HCT116 (cell line): ENCODE measurements at regions not wholly inside any gene's neighbourhood (a gene's known extent, or its start where the extent isn't known, plus 50 kb on each side); places are given as distances from the start of the nearest gene placed in this dataset.

ENCODE experiments used
- ATAC-seq: fragments of 200-7000 bp; cut with Tn5 transposase; 2 replicates; pipeline ENCODE4 v1.9.1; 2020; ENCODE audit warnings: mild to moderate bottlenecking, moderate library complexity
- BruUV-seq: library from RNA; stranded (reverse); fragments of 400-500 nt; replicated peaks from 2 replicates; lab custom pipeline; 2021; lab: Mats Ljungman, UMichigan
- CTCF ChIA-PET: fragments of 300-600 bp; sonication (Branson Sonifier 250); formaldehyde crosslinking; loops from one replicate; lab custom pipeline; 2021; ENCODE audit warnings: antibody characterized with exemption; lab: Charles Lee
- POLR2A ChIA-PET: fragments of 300-600, 350-600 bp; sonication (Branson Sonifier 250); formaldehyde crosslinking; loops from one replicate; lab custom pipeline; 2021; ENCODE audit warnings: antibody characterized with exemption; lab: Charles Lee
- RAD21 ChIA-PET, 2 experiments: fragments of 300-600 bp; sonication (Branson Sonifier 250); formaldehyde crosslinking; loops; one replicate each; lab custom pipeline; 2023; ENCODE audit warnings: low total read pairs in 2 of 2; ENCODE audit not compliant: uncharacterized antibody in 2 of 2, unreplicated experiment in 2 of 2, low non-redundant PET in 1 of 2; lab: Charles Lee
- DNase-seq: peaks from one replicate; pipeline ENCODE4 v3.0.0-alpha.2; 2010; ENCODE audit warnings: low read depth, low spot score
- H2AFZ ChIP-seq: fragments of 200-600 bp; shearing (Covaris generic), sonication (generic); 2 replicates; pipeline ENCODE4 v1.6.1; 2017; ENCODE audit warnings: low read depth, mixed run types, mixed read lengths, antibody characterized with exemption, low read length; ENCODE audit not compliant: poor library complexity, severe bottlenecking
- H3K27ac ChIP-seq: 2 replicates; pipeline ENCODE4 v1.5.1; 2012; ENCODE audit warnings: low read depth, low read length
- H3K27me3 ChIP-seq: fragments of 200-600 bp; sonication (generic); 2 replicates; pipeline ENCODE4 v1.6.1; 2016; ENCODE audit warnings: mixed run types, low read length, mixed read lengths; ENCODE audit not compliant: insufficient read depth
- H3K36me3 ChIP-seq, 2 experiments: fragments of 200-500 bp in 1 of 2; fragments of 200-600 bp in 1 of 2; sonication (Bioruptor generic) in 1 of 2; sonication (generic) in 1 of 2; 2 replicates each; pipeline versions ENCODE4 v1.5.1 to v1.6.1; 2014 to 2016; ENCODE audit warnings: low read length in 2 of 2, inconsistent platforms in 1 of 2, mixed read lengths in 1 of 2, mixed run types in 1 of 2; ENCODE audit not compliant: insufficient read depth in 2 of 2, control insufficient read depth in 1 of 2
- H3K4me1 ChIP-seq, 2 experiments: fragments of 200-600 bp in 1 of 2; sonication (generic) in 1 of 2; 2 replicates each; pipeline versions ENCODE4 v1.5.1 to v1.6.1; 2012 to 2017; ENCODE audit warnings: low read length in 2 of 2, inconsistent platforms in 1 of 2, mild to moderate bottlenecking in 1 of 2, mixed read lengths in 1 of 2, mixed run types in 1 of 2, moderate library complexity in 1 of 2; ENCODE audit not compliant: insufficient read depth in 2 of 2, control insufficient read depth in 1 of 2
- H3K4me2 ChIP-seq: fragments of 200-600 bp; sonication (generic); 2 replicates; pipeline ENCODE4 v1.6.1; 2017; ENCODE audit warnings: mixed run types, low read length, mixed read lengths
- H3K4me3 ChIP-seq, 2 experiments: fragments of 200-600 bp in 1 of 2; sonication (generic) in 1 of 2; replicated peaks in 1 of 2; 2 replicates each; pipeline ENCODE4 v1.5.1; 2011 to 2016; ENCODE audit warnings: low read length in 2 of 2, control low read depth in 1 of 2, low read depth in 1 of 2, mild to moderate bottlenecking in 1 of 2, mixed read lengths in 1 of 2, mixed run types in 1 of 2
- H3K79me2 ChIP-seq: fragments of 200-600 bp; sonication (generic); 2 replicates; pipeline ENCODE4 v1.6.1; 2017; ENCODE audit warnings: mild to moderate bottlenecking, mixed run types, low read length, moderate library complexity, mixed read lengths; ENCODE audit not compliant: insufficient read depth
- H3K9ac ChIP-seq: fragments of 200-600 bp; sonication (generic); 2 replicates; pipeline ENCODE4 v1.6.1; 2016; ENCODE audit warnings: low read length, mixed read lengths
- H3K9me2 ChIP-seq: fragments of 200-600 bp; sonication (generic), shearing (Covaris generic); 2 replicates; pipeline ENCODE4 v1.6.1; 2017; ENCODE audit warnings: mixed run types, mild to moderate bottlenecking, moderate library complexity; ENCODE audit not compliant: insufficient read depth
- H3K9me3 ChIP-seq, 2 experiments: fragments of 200-500 bp in 1 of 2; fragments of 200-600 bp in 1 of 2; sonication (Bioruptor generic) in 1 of 2; sonication (generic) in 1 of 2; 2 replicates each; pipeline ENCODE4 v1.6.1; 2014 to 2017; ENCODE audit warnings: low read length in 2 of 2, mixed read lengths in 2 of 2, inconsistent platforms in 1 of 2, low read depth in 1 of 2, mild to moderate bottlenecking in 1 of 2, mixed run types in 1 of 2, moderate library complexity in 1 of 2; ENCODE audit not compliant: control insufficient read depth in 1 of 2, insufficient read depth in 1 of 2
- H4K20me1 ChIP-seq: fragments of 200-600 bp; sonication (generic), shearing (Covaris generic); 2 replicates; pipeline ENCODE4 v1.6.1; 2017; ENCODE audit warnings: mixed run types, mild to moderate bottlenecking, moderate library complexity; ENCODE audit not compliant: insufficient read depth
- ATF3 ChIP-seq: IDR thresholded peaks from 2 replicates; pipeline ENCODE4 v1.6.1; 2012
- CEBPB ChIP-seq: IDR thresholded peaks from 2 replicates; pipeline ENCODE4 v1.6.1; 2012; ENCODE audit warnings: low read depth
- CTCF ChIP-seq, 3 experiments: fragments of 200-600 bp in 1 of 3; sonication (generic) in 1 of 3; IDR thresholded peaks in 2 of 3; conservative IDR thresholded peaks in 1 of 3; 2 replicates each; pipeline ENCODE4 v1.5.1; 2012 to 2017; ENCODE audit warnings: low read depth in 2 of 3, low read length in 2 of 3, antibody characterized with exemption in 1 of 3, borderline replicate concordance in 1 of 3, control low read depth in 1 of 3, mild to moderate bottlenecking in 1 of 3, mixed read lengths in 1 of 3, mixed run types in 1 of 3, moderate library complexity in 1 of 3; ENCODE audit not compliant: insufficient read depth in 1 of 3
- EGR1 ChIP-seq: IDR thresholded peaks from 2 replicates; pipeline ENCODE4 v1.6.1; 2012; ENCODE audit warnings: low read depth
- EZH2phosphoT487 ChIP-seq: fragments of 200-600 bp; IDR thresholded peaks from 2 replicates; pipeline ENCODE4 v1.6.1; 2018; ENCODE audit warnings: antibody characterized with exemption, borderline replicate concordance
- JUND ChIP-seq: IDR thresholded peaks from 2 replicates; pipeline ENCODE4 v1.6.1; 2012
- RAD21 ChIP-seq: IDR thresholded peaks from 2 replicates; pipeline ENCODE4 v1.6.1; 2012; ENCODE audit warnings: low read depth, mild to moderate bottlenecking
- TCF7L2 ChIP-seq: IDR thresholded peaks from 2 replicates; pipeline ENCODE4 v1.7.0; 2011; ENCODE audit warnings: borderline replicate concordance, inconsistent platforms; ENCODE audit not compliant: insufficient read depth, insufficient read length; ENCODE audit errors: extremely low read depth
- ZBTB33 ChIP-seq: IDR thresholded peaks from 2 replicates; pipeline ENCODE4 v1.6.1; 2011; ENCODE audit warnings: mild to moderate bottlenecking, low read length, moderate library complexity; ENCODE audit not compliant: insufficient replicate concordance; ENCODE audit errors: extremely low read depth
- ZNF274 ChIP-seq: fragments of 200-500 bp; sonication (Bioruptor generic); IDR thresholded peaks from 2 replicates; pipeline ENCODE4 v1.6.1; 2014; ENCODE audit warnings: mild to moderate bottlenecking, low read depth, low read length, inconsistent platforms
- intact Hi-C: fragments of 100-400 bp; cut with micrococcal nuclease; formaldehyde crosslinking; loops from 2 replicates; pipeline ENCODE4 v1.10.0; 2022

GRCh38 chr20:52003415-52003814 is 188.2 kb downstream of the ZFP64 start:
- POLR2A ChIA-PET = no interaction called here
- Histone ChIP-seq H3K9me2 (no peaks in the 10 kb centered on the region), H3K27me3 (no peaks in the 10 kb centered on the region), H2AFZ (no peak overlapping the region), H3K36me3 (no peaks in the 10 kb centered on the region), H3K4me1 (no peaks in the 10 kb centered on the region), H3K27ac (no peak overlapping the region), H3K4me2 (no peak overlapping the region), H3K9ac (no peak overlapping the region), H4K20me1 (no peaks in the 10 kb centered on the region), H3K79me2 (no peaks in the 10 kb centered on the region), H3K4me3 (no peak overlapping the region), H3K9me3 (no peaks in the 10 kb centered on the region)
- no peak for ATAC-seq
- DNase-seq = no peak
- intact Hi-C loops = no loop called here
- RAD21 ChIA-PET = no interaction called here
- TF ChIP-seq RAD21 (no peak), TCF7L2 (no peak), CEBPB (no peak), EGR1 (no peak), EZH2phosphoT487 (no peak), JUND (no peak), ZBTB33 (no peak), ZNF274 (no peak), CTCF (IDR thresholded peaks at IDR 0.05 in 2 of 3, conservative IDR thresholded peaks at IDR 0.05 in 1 of 3; ENCODE audit: borderline replicate concordance in 1 of 3, insufficient read depth in 1 of 3, low read depth in 2 of 3, low read length in 2 of 3) (no peak), ATF3 (no peak)
- no TSS peak for BruUV-seq
- CTCF ChIA-PET = no interaction called here
